ENCODE measurements at regions not wholly inside any gene's neighbourhood (a gene's known extent, or its start where the extent isn't known, plus 50 kb on each side); places are given as distances from the start of the nearest gene placed in this dataset.

DNA sequence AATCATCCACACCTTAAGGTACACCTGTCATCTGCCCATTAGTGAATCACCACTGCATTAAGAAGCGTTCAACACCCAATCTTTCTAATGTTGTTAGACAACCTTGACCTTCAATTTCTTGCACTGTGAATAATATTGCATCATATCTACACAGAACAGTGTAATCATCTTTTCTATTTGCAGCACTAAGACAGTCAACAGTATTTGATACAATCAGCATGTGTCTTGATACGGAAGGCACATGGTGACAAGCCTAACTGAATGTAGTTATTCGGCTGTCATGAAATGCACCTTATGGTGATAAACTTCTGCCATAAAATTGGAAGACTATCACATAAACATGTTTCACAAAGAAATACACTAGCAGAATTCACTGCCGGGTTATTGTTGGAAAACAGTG lies 253.9 kb upstream of the THRB start:
- TF ChIP-seq POLR2AphosphoS5 (IDR thresholded peaks at IDR 0.05; ENCODE audit: low read depth, low read length): no peak
- TF ChIP-seq, protein P1, sequence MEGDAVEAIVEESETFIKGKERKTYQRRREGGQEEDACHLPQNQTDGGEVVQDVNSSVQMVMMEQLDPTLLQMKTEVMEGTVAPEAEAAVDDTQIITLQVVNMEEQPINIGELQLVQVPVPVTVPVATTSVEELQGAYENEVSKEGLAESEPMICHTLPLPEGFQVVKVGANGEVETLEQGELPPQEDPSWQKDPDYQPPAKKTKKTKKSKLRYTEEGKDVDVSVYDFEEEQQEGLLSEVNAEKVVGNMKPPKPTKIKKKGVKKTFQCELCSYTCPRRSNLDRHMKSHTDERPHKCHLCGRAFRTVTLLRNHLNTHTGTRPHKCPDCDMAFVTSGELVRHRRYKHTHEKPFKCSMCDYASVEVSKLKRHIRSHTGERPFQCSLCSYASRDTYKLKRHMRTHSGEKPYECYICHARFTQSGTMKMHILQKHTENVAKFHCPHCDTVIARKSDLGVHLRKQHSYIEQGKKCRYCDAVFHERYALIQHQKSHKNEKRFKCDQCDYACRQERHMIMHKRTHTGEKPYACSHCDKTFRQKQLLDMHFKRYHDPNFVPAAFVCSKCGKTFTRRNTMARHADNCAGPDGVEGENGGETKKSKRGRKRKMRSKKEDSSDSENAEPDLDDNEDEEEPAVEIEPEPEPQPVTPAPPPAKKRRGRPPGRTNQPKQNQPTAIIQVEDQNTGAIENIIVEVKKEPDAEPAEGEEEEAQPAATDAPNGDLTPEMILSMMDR (IDR thresholded peaks at IDR 0.05): no peak
- BruUV-seq (replicated peaks): no TSS peak
- intact Hi-C loops (cut with micrococcal nuclease; ENCODE audit: unreplicated experiment) (no loop called here), in situ Hi-C loops (cut with HindIII; ENCODE audit: low pct_unique_long_range_greater_than_20kb, low sequenced_read_pairs) (no loop called here)
- H3K4me1 ChIP-seq (ENCODE audit: control insufficient read depth, insufficient read depth, low read length): no peaks in the 10 kb centered on the region
- no peak overlapping the region for H3K4me3 ChIP-seq (ENCODE audit: low read depth in 2 of 2, low read length in 2 of 2)
- ChIA-PET POLR2A (no interaction called here), CTCF (no interaction called here)
- DNase-seq (ENCODE audit: low read depth, low spot score) (no peak), ATAC-seq (no peak)
- no peak overlapping the region for H3K27ac ChIP-seq (ENCODE audit: low read length)
- no peaks in the 10 kb centered on the region for H3K36me3 ChIP-seq (ENCODE audit: control insufficient read depth, insufficient read depth, low read length)
- no peaks in the 10 kb centered on the region for H3K27me3 ChIP-seq (ENCODE audit: control insufficient read depth, insufficient read depth, low read length)
- H3K9me3 ChIP-seq (ENCODE audit: control insufficient read depth, insufficient read depth, low read depth, low read length): no peaks in the 10 kb centered on the region

DNA sequence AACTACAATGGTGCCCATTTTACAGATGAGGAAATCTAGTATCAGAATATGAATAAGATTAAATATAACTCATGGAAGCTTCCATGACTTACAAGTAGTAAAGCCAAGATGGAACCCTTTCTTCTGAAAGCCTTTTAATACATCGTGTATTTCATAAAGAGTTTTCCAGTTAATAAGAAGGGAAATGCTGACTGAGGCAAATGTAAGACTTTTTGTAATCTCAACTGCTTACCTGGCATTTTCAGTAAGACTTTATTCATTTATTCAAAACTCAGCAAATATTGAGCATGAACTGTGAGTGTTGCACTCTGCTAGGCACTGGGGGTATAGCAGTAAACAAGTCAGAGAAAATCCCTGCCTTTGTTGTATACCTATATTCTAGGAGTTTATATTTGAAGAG lies 256.4 kb upstream of the THRB start:
- ATAC-seq: no peak
- no peak overlapping the region for H3K4me3 ChIP-seq (ENCODE audit: low read depth in 2 of 2, low read length in 2 of 2)
- in situ Hi-C loops (cut with HindIII; ENCODE audit: low pct_unique_long_range_greater_than_20kb, low sequenced_read_pairs) (no loop called here), intact Hi-C loops (cut with micrococcal nuclease; ENCODE audit: unreplicated experiment) (no loop called here)
- ChIA-PET CTCF (no interaction called here), POLR2A (no interaction called here)
- H3K27me3 ChIP-seq (ENCODE audit: control insufficient read depth, insufficient read depth, low read length): no peaks in the 10 kb centered on the region
- H3K9me3 ChIP-seq (ENCODE audit: control insufficient read depth, insufficient read depth, low read depth, low read length): no peaks in the 10 kb centered on the region
- no peak overlapping the region for H3K27ac ChIP-seq (ENCODE audit: low read length)
- no peaks in the 10 kb centered on the region for H3K4me1 ChIP-seq (ENCODE audit: control insufficient read depth, insufficient read depth, low read length)
- TF ChIP-seq, protein P1 (IDR thresholded peaks at IDR 0.05): no peak
- TF ChIP-seq POLR2AphosphoS5 (IDR thresholded peaks at IDR 0.05; ENCODE audit: low read depth, low read length) (no peak), SIN3A (IDR thresholded peaks at IDR 0.05; ENCODE audit: borderline replicate concordance, insufficient read depth, low read depth, low read length) (no peak), TCF7L2 (IDR thresholded peaks at IDR 0.05; ENCODE audit: low read depth, low read length) (no peak)
- TF ChIP-seq, protein P2, sequence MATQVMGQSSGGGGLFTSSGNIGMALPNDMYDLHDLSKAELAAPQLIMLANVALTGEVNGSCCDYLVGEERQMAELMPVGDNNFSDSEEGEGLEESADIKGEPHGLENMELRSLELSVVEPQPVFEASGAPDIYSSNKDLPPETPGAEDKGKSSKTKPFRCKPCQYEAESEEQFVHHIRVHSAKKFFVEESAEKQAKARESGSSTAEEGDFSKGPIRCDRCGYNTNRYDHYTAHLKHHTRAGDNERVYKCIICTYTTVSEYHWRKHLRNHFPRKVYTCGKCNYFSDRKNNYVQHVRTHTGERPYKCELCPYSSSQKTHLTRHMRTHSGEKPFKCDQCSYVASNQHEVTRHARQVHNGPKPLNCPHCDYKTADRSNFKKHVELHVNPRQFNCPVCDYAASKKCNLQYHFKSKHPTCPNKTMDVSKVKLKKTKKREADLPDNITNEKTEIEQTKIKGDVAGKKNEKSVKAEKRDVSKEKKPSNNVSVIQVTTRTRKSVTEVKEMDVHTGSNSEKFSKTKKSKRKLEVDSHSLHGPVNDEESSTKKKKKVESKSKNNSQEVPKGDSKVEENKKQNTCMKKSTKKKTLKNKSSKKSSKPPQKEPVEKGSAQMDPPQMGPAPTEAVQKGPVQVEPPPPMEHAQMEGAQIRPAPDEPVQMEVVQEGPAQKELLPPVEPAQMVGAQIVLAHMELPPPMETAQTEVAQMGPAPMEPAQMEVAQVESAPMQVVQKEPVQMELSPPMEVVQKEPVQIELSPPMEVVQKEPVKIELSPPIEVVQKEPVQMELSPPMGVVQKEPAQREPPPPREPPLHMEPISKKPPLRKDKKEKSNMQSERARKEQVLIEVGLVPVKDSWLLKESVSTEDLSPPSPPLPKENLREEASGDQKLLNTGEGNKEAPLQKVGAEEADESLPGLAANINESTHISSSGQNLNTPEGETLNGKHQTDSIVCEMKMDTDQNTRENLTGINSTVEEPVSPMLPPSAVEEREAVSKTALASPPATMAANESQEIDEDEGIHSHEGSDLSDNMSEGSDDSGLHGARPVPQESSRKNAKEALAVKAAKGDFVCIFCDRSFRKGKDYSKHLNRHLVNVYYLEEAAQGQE (IDR thresholded peaks at IDR 0.05; ENCODE audit: insufficient read depth in 1 of 2, low read depth in 2 of 2, low read length in 1 of 2): no peak
- no peak for DNase-seq (ENCODE audit: low read depth, low spot score)
- H3K36me3 ChIP-seq (ENCODE audit: control insufficient read depth, insufficient read depth, low read length): no peaks in the 10 kb centered on the region
- BruUV-seq (replicated peaks): no TSS peak
